ENCODE measurements at regions not wholly inside any gene's neighbourhood (a gene's known extent, or its start where the extent isn't known, plus 50 kb on each side); places are given as distances from the start of the nearest gene placed in this dataset.

GRCh38 chr20:55774628-55775027 is 230.7 kb downstream of the CBLN4 start:
- DNase-seq (ENCODE audit: extremely low spot score): no peak
- Histone ChIP-seq H3K4me3 (ENCODE audit: low read depth, low read length) (no peak overlapping the region), H3K36me3 (ENCODE audit: insufficient read depth) (no peaks in the 10 kb centered on the region), H3K27ac (ENCODE audit: low read depth) (no peak overlapping the region), H3K4me1 (ENCODE audit: insufficient read depth) (no peaks in the 10 kb centered on the region)
- WGBS: 90% methylated on average over 6 of the region's 6 CpGs

- Histone ChIP-seq H3K36me3 (ENCODE audit: insufficient read depth) (no peaks in the 10 kb centered on the region), H3K27ac (ENCODE audit: low read depth) (no peak overlapping the region), H3K4me1 (ENCODE audit: insufficient read depth) (no peaks in the 10 kb centered on the region), H3K4me3 (ENCODE audit: low read depth, low read length) (no peak overlapping the region)
- no peak for DNase-seq (ENCODE audit: extremely low spot score)
Measured at GRCh38 chr20:55761797-55762196, 243.5 kb downstream of the CBLN4 start.

- Histone ChIP-seq H3K4me1 (ENCODE audit: insufficient read depth) (no peaks in the 10 kb centered on the region), H3K27ac (ENCODE audit: low read depth) (no peak overlapping the region), H3K4me3 (ENCODE audit: low read depth, low read length) (no peak overlapping the region), H3K36me3 (ENCODE audit: insufficient read depth) (no peaks in the 10 kb centered on the region)
- WGBS: 23% methylated on average over 3 of the region's 3 CpGs
- peak; percentile 53 for DNase-seq (ENCODE audit: extremely low spot score)
Measured at GRCh38 chr20:55761100-55761499, 244.2 kb downstream of the CBLN4 start.

- no peak overlapping the region for H3K4me3 ChIP-seq (ENCODE audit: low read depth, low read length)
Measured at GRCh38 chr20:55760586-55760985, 244.7 kb downstream of the CBLN4 start.

GRCh38 chr20:55755861-55756260 is 249.5 kb downstream of the CBLN4 start:
- Histone ChIP-seq H3K4me1 (ENCODE audit: insufficient read depth) (no peaks in the 10 kb centered on the region), H3K36me3 (ENCODE audit: insufficient read depth) (no peaks in the 10 kb centered on the region), H3K27ac (ENCODE audit: low read depth) (no peak overlapping the region), H3K4me3 (ENCODE audit: low read depth, low read length) (no peak overlapping the region)
- no peak for DNase-seq (ENCODE audit: extremely low spot score)
- WGBS: 77% methylated on average over 3 of the region's 3 CpGs

More at GRCh38 chr20:55760586-55760985, 244.7 kb downstream of the CBLN4 start:
- H3K36me3 ChIP-seq (ENCODE audit: insufficient read depth): no peaks in the 10 kb centered on the region
- H3K4me1 ChIP-seq (ENCODE audit: insufficient read depth): no peaks in the 10 kb centered on the region
- H3K27ac ChIP-seq (ENCODE audit: low read depth): no peak overlapping the region
- no peak for DNase-seq (ENCODE audit: extremely low spot score)
- WGBS: 18% methylated on average over 3 of the region's 3 CpGs

GRCh38 chr20:55755411-55755810 is 249.9 kb downstream of the CBLN4 start:
- Histone ChIP-seq H3K4me1 (ENCODE audit: insufficient read depth) (no peaks in the 10 kb centered on the region), H3K4me3 (ENCODE audit: low read depth, low read length) (no peak overlapping the region), H3K36me3 (ENCODE audit: insufficient read depth) (no peaks in the 10 kb centered on the region), H3K27ac (ENCODE audit: low read depth) (no peak overlapping the region)
- no peak for DNase-seq (ENCODE audit: extremely low spot score)
- WGBS: 87% methylated on average over 5 of the region's 5 CpGs

GRCh38 chr20:55746723-55747122 is 258.6 kb downstream of the CBLN4 start:
- H3K36me3 ChIP-seq (ENCODE audit: insufficient read depth): no peaks in the 10 kb centered on the region
- no peak overlapping the region for H3K27ac ChIP-seq (ENCODE audit: low read depth)
- no peak for DNase-seq (ENCODE audit: extremely low spot score)
- WGBS: 92% methylated on average over 1 of the region's 1 CpG
- no peaks in the 10 kb centered on the region for H3K4me1 ChIP-seq (ENCODE audit: insufficient read depth)
- no peak overlapping the region for H3K4me3 ChIP-seq (ENCODE audit: low read depth, low read length)

- Histone ChIP-seq H3K4me1 (ENCODE audit: insufficient read depth) (no peaks in the 10 kb centered on the region), H3K36me3 (ENCODE audit: insufficient read depth) (no peaks in the 10 kb centered on the region), H3K27ac (ENCODE audit: low read depth) (no peak overlapping the region), H3K4me3 (ENCODE audit: low read depth, low read length) (no peak overlapping the region)
- DNase-seq (ENCODE audit: extremely low spot score): no peak
- 78% methylated on average over 1 of the region's 1 CpG for WGBS
Measured at GRCh38 chr20:55745840-55746239, 259.5 kb downstream of the CBLN4 start.

GRCh38 chr20:55744896-55745295 is 260.4 kb downstream of the CBLN4 start:
- no peaks in the 10 kb centered on the region for H3K36me3 ChIP-seq (ENCODE audit: insufficient read depth)
- no peak overlapping the region for H3K27ac ChIP-seq (ENCODE audit: low read depth)
- H3K4me1 ChIP-seq (ENCODE audit: insufficient read depth): no peaks in the 10 kb centered on the region
- 92% methylated on average over 10 of the region's 10 CpGs for WGBS
- no peak for DNase-seq (ENCODE audit: extremely low spot score)
- no peak overlapping the region for H3K4me3 ChIP-seq (ENCODE audit: low read depth, low read length)

GRCh38 chr20:55741801-55742200 is 263.5 kb downstream of the CBLN4 start:
- WGBS: 96% methylated on average over 3 of the region's 3 CpGs

GRCh38 chr20:55740076-55740475 is 265.2 kb downstream of the CBLN4 start:
- no peak for DNase-seq (ENCODE audit: extremely low spot score)
- Histone ChIP-seq H3K4me1 (ENCODE audit: insufficient read depth) (no peaks in the 10 kb centered on the region), H3K27ac (ENCODE audit: low read depth) (no peak overlapping the region), H3K36me3 (ENCODE audit: insufficient read depth) (no peaks in the 10 kb centered on the region), H3K4me3 (ENCODE audit: low read depth, low read length) (no peak overlapping the region)
- WGBS: 92% methylated on average over 8 of the region's 8 CpGs

More at GRCh38 chr20:55741801-55742200, 263.5 kb downstream of the CBLN4 start:
- Histone ChIP-seq H3K36me3 (ENCODE audit: insufficient read depth) (no peaks in the 10 kb centered on the region), H3K4me1 (ENCODE audit: insufficient read depth) (no peaks in the 10 kb centered on the region), H3K27ac (ENCODE audit: low read depth) (no peak overlapping the region), H3K4me3 (ENCODE audit: low read depth, low read length) (no peak overlapping the region)
- DNase-seq (ENCODE audit: extremely low spot score): no peak

- no peaks in the 10 kb centered on the region for H3K4me1 ChIP-seq (ENCODE audit: insufficient read depth)
- no peak for DNase-seq (ENCODE audit: extremely low spot score)
- 69% methylated on average over 4 of the region's 4 CpGs for WGBS
- H3K4me3 ChIP-seq (ENCODE audit: low read depth, low read length): no peak overlapping the region
- H3K36me3 ChIP-seq (ENCODE audit: insufficient read depth): no peaks in the 10 kb centered on the region
- H3K27ac ChIP-seq (ENCODE audit: low read depth): no peak overlapping the region
Measured at GRCh38 chr20:55730321-55730720, 275.0 kb downstream of the CBLN4 start.

- 88% methylated on average over 6 of the region's 6 CpGs for WGBS
- no peak for DNase-seq (ENCODE audit: extremely low spot score)
- H3K27ac ChIP-seq (ENCODE audit: low read depth): no peak overlapping the region
- no peaks in the 10 kb centered on the region for H3K36me3 ChIP-seq (ENCODE audit: insufficient read depth)
- H3K4me1 ChIP-seq (ENCODE audit: insufficient read depth): no peaks in the 10 kb centered on the region
- H3K4me3 ChIP-seq (ENCODE audit: low read depth, low read length): no peak overlapping the region
Measured at GRCh38 chr20:55714736-55715135, 290.6 kb downstream of the CBLN4 start.

GRCh38 chr20:55714082-55714481 is 291.2 kb downstream of the CBLN4 start:
- no peak overlapping the region for H3K4me3 ChIP-seq (ENCODE audit: low read depth, low read length)

GRCh38 chr20:55704458-55704857 is 300.9 kb downstream of the CBLN4 start:
- 78% methylated on average over 3 of the region's 3 CpGs for WGBS
- H3K4me3 ChIP-seq (ENCODE audit: low read depth, low read length): no peak overlapping the region
- no peak for DNase-seq (ENCODE audit: extremely low spot score)
- H3K4me1 ChIP-seq (ENCODE audit: insufficient read depth): no peaks in the 10 kb centered on the region
- no peaks in the 10 kb centered on the region for H3K36me3 ChIP-seq (ENCODE audit: insufficient read depth)
- no peak overlapping the region for H3K27ac ChIP-seq (ENCODE audit: low read depth)

More at GRCh38 chr20:55714082-55714481, 291.2 kb downstream of the CBLN4 start:
- no peak for DNase-seq (ENCODE audit: extremely low spot score)
- Histone ChIP-seq H3K36me3 (ENCODE audit: insufficient read depth) (no peaks in the 10 kb centered on the region), H3K27ac (ENCODE audit: low read depth) (no peak overlapping the region), H3K4me1 (ENCODE audit: insufficient read depth) (no peaks in the 10 kb centered on the region)
